ENCODE measurements at regions not wholly inside any gene's neighbourhood (a gene's known extent, or its start where the extent isn't known, plus 50 kb on each side); places are given as distances from the start of the nearest gene placed in this dataset.
"Not testable (repeated sequence)": the region's sequence is repeated elsewhere in the genome, so short reads cannot be mapped to it uniquely, and the experiment has no call there.

DNA sequence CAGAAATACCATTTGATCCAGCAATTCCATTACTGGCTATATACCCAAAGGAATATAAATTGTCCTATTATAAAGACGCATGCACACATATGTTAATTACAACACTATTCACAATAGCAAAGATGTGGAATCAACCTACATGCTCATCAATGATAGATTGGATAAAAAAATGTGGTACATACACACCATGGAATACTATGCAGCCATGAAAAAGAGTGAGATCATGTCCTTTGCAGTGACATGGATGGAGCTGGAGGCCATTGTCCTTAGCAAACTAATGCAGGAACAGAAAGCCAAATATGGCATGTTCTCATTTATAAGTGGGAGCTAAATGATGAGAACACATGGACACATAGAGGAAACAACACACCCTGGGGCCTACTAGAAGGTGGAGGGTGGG lies 78.3 kb upstream of the EED start:
- not testable (repeated sequence) for DNase-seq

DNA sequence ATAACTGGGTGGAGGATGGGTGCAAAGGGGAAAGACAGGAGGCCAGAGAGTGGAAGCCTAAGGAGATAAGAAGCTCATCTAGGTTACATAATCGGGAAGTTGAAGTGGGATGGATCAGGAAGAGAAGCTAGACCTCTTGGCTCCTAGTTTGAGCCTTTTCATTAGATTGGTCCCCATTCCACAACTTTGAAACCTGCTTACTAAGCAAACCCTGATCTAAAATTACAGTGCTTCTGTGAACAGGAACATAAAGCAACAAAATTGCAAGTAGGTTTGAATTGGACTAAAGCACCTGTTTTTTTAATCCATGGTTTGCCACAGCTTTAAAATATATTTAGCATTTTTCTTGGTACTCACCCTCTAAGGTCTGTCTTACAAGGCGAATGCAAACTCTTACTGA lies 80.4 kb upstream of the EED start:
- DNase-seq, result no peak

DNA sequence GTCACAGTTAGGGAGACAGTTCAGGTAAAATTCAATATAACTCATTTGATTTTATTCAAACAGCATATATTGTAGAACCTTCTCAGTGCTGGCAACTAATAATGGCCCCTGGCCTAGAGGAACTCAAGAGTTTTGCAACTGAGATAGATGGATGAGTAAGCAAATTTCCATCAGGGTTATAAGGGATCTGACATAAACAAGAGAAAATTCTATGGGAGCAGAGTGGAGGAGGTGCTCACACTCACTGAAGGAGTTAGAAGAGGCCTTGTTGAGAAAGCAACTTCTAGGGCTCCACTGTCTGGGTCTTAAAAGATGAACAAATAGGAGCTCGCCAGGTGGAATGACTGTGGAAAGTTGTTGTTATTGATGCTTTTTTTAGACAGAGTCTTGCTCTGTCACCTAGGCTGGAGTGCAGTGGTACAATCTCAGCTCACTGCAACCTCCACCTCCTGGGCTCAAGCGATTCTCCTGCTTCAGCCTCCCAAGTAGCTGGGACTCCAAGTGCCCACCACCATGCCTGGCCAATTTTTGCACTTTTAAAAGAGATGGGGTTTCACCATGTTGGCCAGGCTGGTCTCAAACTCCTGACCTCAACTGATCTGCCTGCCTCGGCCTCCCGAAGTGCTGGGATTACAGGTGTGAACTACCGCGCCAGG lies 81.2 kb upstream of the EED start:
- DNase-seq, result peak; percentile 85

DNA sequence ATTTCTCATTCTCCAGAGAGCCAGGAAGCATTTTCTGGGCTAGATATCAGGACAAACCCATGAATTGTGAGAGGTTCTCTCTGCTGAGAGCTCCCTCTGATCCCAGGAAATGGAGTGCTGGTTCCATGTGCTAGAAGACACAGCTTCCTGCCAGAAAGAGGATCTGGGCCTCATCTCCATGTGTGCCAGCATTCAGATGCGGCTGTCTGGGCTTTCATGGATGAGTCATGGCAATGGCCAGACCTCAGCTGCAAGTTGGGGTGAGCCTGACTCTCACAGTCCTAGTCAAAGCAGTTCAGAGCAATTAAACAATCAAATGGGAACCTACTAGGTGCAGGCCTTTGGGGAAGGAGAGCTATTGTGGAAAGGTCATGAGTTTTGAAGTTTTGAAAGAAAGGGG lies 82.3 kb upstream of the EED start:
- DNase-seq, result peak; percentile 83

DNA sequence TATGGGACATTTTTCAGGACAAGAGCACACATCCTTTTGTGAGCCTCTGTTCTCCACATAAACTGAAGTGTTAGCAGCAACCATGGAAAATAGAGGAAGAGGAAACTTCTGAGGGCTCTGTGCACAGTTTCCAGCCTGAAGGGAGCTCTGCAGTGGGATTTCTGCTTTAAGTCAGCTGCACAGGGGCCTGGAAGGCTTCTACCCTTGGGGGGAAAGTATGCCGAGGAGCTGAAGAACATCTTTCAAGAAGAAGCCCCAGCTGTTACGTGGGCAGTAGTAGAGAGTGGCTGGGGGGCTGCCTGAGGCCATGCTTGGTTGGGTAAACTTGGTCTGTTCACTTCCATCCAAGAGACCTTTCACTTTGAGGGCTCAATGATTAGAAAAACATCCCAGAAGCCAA lies 82.7 kb upstream of the EED start:
- no peak for DNase-seq

DNA sequence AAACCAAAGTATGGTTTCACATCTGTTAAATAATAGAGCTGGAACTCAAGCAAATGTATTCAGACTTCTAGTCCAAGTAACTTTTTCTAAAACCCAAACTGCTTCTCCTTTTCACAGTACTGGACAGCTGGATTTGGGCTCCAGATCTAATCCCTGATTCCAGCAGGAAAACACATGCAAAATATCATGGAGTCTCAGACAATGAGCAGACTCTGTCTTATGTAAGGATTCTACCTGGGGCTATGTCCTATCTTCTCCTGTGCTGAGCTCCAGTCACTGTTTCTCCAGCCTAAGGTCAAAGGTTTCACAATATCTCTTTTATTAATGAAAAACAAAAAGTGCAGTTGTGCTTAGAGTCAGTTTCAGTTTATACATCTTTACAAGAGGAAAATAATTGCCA lies 83.2 kb upstream of the EED start:
- no peak for DNase-seq

DNA sequence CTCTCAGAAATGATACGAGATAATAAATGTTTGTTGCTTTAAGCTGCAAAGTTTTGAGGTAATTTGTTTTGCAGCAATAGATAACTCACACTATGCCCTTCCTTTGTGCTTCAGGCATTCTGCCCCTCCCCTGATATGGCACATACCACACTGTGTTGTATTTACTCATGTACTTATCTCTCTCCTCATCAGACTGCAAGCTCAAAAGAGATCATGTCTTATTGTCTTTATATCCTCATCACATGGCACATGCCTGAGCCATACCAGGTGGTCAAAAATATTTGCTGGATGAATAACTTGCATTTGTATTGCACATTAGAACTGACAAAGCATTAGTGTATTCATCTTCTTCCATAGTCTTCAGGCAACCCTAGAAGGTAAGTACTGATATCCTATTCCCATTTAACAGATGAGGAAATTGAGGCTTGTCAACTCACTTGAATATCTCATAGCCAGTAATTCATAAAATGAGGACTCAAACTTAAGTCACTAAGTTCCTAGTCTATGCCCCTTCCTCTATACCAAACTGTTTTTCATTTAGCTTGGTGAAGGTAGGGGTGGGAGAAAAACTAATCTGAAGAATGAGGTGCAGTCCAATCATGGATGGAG lies 83.9 kb upstream of the EED start:
- DNase-seq, result peak; percentile 91

DNA sequence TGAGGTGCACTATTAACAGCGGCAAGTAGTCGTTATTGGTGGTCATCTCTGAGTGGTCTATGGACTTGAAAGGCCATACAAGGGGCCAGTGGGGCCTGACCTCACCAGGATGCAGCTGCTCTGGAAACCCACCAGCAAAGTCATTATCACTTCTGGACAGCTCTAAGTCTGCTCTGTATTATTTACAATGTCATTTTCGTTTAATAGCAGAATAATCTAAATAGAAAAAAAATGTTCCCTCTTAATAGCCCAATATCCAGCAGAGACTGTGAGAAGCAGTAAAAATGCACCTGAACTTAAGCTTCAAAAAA lies 85.0 kb upstream of the EED start:
- DNase-seq, result no peak

DNA sequence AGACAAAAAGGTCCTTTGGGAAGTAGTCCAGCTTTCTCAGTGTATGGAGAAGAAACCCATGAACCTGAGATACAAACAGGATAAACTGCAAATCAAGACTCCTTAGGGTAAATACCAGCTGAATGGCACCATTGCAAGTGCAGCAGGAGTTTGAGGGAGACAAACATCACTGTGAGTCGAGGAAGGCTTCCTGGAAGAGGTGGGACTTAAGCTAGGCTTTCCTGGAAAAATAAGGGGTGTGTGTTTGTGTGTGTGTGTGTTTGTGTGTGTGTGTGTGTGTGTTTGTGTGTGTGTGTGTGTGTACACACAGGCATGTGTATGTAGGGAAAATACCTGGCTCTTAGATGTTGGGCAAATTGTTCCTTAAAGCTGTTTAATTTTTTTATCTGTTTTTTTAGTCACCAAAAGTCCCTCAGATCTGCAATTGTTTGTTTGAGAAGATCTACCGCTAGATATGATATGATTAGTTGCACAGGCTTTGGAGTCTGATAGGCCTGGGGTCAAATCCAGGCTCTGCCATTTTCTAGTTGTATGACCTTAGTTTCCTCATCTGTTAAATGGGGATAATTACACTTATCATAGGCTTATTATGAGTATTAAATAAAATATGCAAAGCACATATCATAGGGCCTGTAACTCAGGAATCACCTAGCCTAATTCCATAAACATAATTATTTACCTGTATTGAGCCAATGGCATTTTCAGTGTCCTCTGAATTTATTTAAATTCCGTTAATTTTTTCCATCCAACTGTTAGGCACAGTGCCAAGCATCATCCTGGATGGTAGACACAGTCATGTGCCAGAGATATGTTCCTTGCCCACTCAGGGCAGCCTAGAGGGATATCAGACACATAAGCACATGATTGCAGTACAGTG lies 85.6 kb upstream of the EED start:
- no peak for DNase-seq

DNA sequence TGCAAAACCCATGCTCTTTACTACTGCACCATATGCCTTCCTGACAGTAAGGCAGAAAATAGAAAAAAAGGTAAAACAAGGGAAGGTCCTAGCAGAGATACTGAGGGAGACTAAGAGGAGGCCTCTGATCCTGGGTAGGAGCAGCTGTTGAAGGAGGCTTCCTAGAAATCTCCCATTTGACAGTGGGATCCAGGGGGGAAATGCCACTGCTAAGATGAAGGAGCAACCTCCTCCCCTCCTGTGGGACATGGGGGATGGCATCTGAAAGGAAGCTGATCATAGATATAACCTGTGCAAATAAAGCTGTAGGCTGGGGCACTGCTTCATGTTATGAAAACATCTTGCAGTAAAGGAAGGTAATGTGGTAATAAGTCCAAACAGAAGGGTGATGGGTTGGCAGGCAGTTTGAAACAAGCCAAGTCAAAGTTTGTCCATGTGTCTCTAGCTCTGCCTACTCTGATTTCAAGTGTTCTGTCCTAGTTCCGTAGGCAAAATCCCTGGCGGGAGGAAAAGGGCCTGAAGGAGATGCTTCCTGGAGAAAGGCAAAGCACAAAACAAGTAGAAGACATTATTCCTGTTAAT lies 86.7 kb upstream of the EED start:
- no peak for DNase-seq

DNA sequence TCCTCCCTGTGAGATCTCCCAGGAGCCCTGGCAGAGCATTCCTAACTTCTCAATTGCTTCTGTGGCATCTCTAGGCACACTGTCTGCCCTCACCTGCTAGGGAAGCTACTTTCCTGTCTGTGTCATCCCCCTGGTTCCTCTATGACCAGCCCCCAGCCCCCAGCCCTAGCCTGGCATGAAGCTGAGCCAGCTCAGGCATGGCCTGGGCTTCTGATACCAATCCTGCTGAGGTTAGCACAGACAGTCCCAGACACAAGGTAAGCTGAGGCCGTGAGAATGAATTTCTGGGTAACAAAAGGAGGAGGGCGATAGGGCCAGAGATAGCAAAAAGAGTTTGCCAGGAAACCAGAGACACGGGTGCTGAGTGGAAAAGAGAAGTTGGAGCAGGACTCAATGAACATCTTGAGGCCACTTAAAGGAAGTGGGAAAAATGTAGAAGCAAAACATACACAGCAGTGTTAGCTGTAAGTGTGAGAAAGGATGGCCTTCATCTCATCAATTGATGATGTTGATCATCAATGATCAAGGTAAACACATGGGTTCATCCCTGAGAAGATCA lies 87.6 kb upstream of the PICALM start:
- no peak for DNase-seq

DNA sequence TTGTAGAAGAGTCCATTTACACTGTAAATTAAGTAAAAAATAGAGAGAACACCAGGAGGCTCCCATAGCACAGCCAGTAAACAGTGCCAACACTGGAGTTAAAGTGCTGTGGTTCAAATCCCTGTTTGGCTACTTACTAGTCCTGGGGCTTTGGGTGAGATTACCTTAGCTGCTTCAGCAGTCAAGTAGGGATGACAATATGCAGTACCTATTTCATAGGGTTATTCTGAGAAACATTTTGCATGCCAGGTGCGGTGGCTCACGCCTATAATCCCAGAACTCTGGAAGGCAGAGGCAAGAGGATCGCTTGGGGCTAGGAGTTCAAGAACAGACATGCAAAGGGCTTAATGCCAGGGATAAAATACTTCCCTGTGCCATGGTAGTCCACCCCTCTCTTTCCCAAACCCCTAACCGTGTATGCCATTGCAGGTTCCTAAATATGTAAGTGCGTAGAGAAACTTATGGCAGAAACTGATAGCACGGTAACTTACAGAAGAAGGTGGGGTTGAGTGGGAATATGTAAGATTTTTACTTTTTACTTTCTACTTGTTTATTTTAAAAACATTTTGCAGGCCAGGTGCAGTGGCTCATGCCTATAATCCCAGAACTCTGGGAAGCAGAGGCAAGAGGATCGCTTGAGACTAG lies 86.4 kb upstream of the PICALM start:
- DNase-seq, result peak; percentile 27

DNA sequence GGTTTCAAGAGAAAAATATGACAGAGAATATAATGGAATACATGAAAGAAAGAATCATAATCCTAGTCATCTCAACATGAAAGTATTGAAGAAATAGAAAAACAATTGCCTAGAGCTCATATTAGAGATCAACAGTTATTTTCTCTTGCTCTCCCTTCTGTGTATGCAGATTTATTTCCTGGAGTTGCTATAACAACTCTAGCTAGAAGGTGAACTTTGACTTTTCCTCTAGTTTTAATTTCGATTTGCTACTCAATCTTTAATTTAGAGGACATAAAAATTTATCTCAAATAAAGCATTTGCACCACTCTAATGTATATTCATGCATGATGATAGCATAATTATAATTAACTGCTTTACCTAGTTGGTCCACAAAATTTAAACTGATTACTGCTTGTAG lies 84.6 kb upstream of the PICALM start:
- DNase-seq, result no peak

DNA sequence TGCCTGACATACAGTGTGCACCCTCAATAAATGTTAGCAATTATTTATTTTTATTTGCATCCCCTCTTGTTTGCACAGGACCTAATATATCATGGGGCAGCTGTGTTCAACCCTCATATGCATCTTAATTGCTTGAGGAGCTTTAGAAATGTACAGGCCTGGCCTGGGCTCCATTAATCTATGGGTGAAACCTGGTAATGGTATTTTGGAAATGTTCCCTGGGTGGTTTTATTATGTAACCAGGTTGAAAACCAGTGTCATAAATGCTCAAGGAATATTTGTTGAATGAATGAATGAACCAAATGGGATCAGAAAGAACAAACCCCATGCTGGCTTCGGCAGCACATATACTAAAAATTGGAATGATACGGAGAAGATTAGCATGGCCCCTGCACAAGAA lies 84.0 kb upstream of the PICALM start:
- no peak for DNase-seq

DNA sequence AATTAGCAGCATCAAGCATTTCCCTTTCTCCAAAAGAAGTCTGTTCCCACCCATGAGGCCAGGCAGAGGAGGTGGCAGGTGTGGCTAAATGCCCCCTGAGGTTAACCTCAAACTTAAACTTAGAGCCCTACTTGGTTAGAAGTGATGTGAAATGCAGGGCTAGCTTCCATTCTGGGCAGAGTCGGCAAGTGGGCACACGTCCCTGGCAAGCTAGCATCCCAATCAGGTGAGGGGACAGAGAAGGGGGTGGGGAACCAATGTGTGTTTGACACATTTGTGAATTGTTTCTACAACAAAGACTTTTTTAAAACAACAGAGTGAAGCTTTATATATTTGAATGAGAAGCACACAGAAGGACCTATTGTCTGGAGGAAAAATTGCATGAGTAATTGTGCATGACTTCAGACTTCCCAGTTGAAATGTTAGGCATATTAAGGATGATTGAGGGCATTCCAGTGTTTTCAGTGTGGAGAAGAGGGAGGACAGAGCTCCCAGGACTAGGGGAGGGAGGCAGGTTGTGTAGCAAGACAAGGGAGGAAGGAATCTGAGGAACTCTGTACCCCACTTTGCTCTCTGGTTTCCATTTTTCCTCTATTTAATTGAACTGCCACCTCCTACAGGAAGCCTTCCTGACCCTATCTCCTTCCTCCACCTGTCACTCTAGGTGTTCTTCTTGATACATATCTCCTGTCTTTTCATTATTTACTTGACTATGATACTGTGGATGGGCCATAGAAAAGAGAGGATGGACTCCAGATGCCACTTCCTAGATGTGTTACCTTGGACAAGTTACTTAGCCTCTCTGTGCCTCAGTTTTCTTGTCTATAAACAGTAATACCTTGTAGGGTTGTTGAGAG lies 83.3 kb upstream of the PICALM start:
- peak; percentile 88 for DNase-seq

DNA sequence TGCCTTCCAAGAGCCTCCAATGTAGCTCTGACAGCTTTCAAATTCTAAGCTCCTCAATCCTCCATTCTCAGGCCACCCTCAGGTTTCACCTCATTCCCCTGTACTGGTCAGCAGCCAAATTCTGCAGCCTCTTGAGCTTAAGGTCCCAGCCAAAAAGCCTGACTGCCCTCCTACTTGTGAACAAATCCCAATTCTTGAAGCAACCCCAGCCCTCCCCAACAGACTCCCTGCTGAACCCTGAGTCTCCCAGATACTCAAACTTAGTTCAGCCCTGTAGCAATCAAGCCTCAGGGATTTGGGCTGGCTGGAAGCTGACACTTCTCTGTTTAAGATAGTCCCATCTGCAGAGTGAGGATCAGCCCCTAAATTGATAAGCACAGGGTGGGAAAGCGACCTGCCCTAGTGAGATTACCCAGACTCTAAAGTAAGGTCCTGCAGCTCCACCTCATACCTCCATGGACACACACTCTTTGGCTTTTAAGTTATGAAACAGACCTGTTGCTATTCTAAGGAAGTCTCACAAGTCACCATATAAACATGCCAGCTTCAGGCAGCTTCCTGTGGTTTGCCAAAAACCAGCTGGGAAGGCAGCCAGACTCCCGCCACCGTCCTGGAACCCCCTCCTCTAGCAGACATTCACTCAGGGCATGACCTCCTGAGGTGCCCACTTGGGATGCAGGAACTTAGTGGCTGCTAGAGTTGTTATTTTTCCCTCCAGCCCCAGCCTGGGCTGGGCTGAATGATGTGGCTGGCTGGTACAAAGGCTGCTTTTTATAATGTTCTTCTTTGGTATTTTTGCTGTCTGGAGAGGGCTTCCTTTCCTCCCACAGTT lies 82.5 kb upstream of the PICALM start:
- DNase-seq, result peak; percentile 57

DNA sequence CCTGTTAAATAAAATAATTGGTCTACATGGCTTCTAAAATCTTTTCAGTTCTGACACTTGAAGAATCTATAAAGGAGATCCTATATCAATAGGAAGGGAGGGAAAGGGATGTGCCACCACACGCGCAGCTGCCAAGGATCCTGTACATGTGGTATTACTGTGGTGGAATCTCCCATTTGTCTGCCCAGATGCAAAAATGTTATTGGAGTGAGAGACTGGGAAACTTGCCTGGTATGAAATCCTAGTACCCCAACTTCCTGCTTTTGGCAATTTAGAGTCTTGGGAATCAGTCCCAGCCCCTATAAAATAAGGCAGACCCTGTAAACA lies 81.9 kb upstream of the PICALM start:
- DNase-seq, result peak; percentile 26

DNA sequence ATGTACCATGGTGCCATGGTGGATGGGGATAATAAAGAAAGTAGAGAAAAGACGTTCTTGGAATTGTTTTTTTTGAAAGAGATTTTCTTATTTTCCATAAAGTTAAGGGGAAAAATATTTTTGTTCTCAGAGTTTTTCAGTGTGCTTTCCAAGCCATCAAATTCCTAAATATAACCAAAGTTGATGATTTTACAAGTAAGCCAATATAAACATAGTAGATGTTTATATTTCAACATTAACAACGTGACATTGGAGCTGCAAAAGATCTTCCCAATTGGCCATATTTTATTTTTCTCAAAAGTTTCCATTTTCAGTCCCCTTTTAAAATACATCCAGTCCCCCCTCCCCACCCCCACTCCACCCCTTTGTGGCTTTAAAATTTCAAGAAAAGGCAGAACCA lies 80.9 kb upstream of the PICALM start:
- DNase-seq, result no peak

DNA sequence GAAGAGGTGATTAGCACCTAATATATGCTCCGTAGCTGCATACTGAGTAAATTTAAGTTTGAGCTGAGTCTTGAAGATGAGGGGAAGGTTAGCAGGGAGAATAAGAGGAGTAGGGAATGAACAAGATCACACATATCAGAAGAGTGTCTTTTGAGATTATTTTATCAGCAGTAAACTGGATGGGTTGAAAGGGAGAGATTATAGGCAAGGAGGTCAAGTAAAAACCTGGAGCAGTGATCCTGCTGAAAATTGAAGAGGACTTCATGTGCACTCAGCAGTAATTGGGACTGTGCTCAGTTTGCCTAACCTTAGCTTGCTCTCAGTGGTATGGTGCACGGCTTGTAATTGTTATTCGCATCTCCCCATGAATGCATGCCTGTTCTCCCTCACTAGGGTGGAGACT lies 79.5 kb upstream of the PICALM start:
- DNase-seq, result no peak

DNA sequence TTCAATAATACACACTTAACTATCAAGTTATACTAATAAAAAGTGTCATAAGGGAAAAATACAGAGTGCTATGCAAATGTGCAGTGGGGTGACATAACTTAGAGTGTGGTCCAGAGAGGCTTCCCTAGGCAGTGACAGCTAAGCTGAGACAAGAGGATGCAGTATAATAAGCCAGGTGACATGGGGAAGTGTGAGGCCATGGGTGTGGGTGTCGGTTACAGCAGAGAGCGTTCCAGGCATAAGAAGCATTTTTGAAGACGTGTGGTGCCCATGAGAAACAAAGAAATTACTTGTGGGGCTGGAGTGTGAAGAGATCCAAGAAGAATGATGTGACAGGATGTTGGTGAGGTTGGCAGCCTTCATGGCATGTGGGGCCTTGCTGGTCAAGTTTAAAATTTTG lies 78.1 kb upstream of the PICALM start:
- no peak for DNase-seq

DNA sequence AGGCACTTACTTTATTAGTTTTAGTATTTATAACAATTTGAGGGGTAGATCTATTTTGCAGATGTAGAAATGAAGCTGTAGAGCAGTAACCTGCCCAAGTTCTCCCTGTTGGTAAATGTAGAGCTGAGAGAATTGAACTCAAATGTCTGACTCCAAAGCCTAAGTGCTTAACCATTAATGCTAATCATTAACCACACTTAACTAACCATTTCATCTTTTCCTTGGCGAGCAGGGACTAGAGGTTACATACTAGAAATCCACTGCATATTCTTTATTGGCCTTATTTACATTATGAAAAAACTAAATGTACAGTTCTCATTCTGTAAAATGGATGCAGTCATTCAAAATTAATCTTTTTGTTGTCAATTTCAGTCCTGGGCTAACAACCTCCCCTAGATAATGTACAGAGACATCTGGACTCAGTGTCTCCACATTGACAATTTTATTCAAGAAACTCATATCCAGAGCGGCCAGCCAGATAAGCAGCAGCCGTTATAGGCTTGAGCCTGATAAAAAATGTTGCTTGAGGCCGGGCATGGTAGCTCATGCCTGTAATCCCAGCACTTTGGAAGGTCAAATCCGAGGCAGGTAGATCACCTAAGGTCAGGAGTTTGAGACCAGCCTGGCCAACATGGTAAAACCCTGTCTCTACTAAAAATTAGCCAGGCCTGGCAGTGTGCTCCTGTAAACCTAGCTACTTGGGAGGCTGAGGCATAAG lies 76.7 kb upstream of the PICALM start:
- DNase-seq, result no peak

All from NCI-H226 (cell line).